Breast epithelium (tissue), 3 donors: ENCODE measurements at regions not wholly inside any gene's neighbourhood (a gene's known extent, or its start where the extent isn't known, plus 50 kb on each side); places are given as distances from the start of the nearest gene placed in this dataset.

ENCODE experiments used
- CTCF ChIP-seq, 3 donors: fragments of 450-650 bp; IDR thresholded peaks; one replicate each; pipeline ENCODE4 v1.5.1; 2016 to 2017; ENCODE audit warnings: antibody characterized with exemption in 3 of 3, mild to moderate bottlenecking in 3 of 3, moderate library complexity in 3 of 3
- POLR2A ChIP-seq: fragments of 450-650 bp; IDR thresholded peaks from one replicate; pipeline ENCODE4 v1.6.1; 2016; ENCODE audit warnings: antibody characterized with exemption, mild to moderate bottlenecking, moderate library complexity
- POLR2AphosphoS5 ChIP-seq, 3 donors: sonication (generic); formaldehyde crosslinking; IDR thresholded peaks; one replicate each; pipeline ENCODE4 v1.6.1; 2017; ENCODE audit warnings: antibody characterized with exemption in 3 of 3

DNA sequence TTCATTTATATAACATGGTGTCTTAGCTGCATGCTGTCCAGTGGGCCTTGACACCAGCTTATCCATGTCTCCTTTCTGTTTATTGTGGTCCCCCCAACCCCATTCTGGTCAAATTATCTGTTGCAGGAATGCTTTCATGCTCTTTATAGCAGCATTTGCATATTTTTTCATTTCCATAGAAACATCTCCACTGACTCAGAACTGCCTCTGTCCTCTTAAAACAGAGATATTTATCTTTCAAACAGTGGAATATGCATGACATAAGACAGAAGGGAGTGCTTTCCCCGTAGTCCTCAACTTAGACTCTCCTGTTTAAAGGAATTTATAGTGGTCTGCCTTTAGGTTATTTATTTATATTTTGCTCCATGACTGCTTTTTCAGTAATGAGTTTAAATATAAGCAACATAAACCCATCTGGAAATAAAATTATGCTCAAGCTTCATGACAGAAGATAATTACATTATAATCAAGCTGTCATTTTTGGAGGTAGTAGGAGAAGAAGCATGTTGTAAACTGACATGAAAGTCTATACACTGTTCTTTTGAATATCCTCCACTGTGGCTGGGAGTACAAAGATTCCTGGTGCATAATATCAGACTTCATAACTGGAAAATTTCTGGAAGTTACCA is 179.5 kb upstream of the CD96 start:
- TF ChIP-seq CTCF (IDR thresholded peaks at IDR 0.05) (no peak), POLR2A (no peak), POLR2AphosphoS5 (IDR thresholded peaks at IDR 0.05) (no peak)
